GM10248 (cell line): ENCODE measurements at regions not wholly inside any gene's neighbourhood (a gene's known extent, or its start where the extent isn't known, plus 50 kb on each side); places are given as distances from the start of the nearest gene placed in this dataset.
"Not testable (repeated sequence)": the region's sequence is repeated elsewhere in the genome, so short reads cannot be mapped to it uniquely, and the experiment has no call there.

Experiments used
- CTCF ChIA-PET: fragments of 300-600 bp; sonication (Branson Sonifier 250); formaldehyde crosslinking; extraction: SDS; loops from one replicate; lab custom pipeline; 2021; ENCODE audit warnings: antibody characterized with exemption; lab: Yijun Ruan, JAX
- POLR2A ChIA-PET: fragments of 350-650 bp; sonication (Branson Sonifier 250); formaldehyde crosslinking; extraction: SDS; loops from one replicate; lab custom pipeline; 2020; ENCODE audit warnings: antibody characterized with exemption; lab: Yijun Ruan, JAX
- DNase-seq: peaks from one replicate; pipeline ENCODE4 v3.0.0; 2012; ENCODE audit errors: extremely low spot score
- TF ChIP-seq, protein P1 (sequence below): IDR thresholded peaks from 2 replicates; pipeline ENCODE4 v1.5.1; 2012; ENCODE audit warnings: mild to moderate bottlenecking, low read depth; ENCODE audit errors: extremely low read depth, missing control alignments, control extremely low read depth

DNA sequence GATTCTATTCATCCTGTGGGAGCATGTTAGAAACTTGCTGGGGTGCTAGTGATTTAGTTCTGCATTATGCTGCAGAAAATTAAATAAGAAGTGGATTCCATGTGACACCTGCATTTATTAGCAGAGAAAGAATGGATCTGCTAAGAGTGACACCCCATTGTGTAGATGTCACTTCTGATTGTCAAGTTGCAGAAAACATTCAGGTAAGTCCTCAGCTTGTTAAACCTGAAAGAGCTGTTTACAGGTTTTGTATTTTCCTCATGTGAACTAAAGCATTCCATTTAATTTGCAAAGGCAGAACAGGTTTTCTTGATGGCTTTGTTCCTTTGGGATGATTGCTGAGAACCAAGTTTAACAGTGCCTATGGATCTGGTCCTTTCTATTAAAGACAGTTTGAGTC lies 238.7 kb downstream of the ABCC12 start:
- POLR2A ChIA-PET: no interaction called here
- DNase-seq: no peak
- CTCF ChIA-PET: interaction anchor here (0.8 to 1.5 kb wide), 2 partner anchors 12 kb away, joined by 3 to 4 read pairs; no protein-coding TSS in a partner anchor
- TF ChIP-seq, protein P1, sequence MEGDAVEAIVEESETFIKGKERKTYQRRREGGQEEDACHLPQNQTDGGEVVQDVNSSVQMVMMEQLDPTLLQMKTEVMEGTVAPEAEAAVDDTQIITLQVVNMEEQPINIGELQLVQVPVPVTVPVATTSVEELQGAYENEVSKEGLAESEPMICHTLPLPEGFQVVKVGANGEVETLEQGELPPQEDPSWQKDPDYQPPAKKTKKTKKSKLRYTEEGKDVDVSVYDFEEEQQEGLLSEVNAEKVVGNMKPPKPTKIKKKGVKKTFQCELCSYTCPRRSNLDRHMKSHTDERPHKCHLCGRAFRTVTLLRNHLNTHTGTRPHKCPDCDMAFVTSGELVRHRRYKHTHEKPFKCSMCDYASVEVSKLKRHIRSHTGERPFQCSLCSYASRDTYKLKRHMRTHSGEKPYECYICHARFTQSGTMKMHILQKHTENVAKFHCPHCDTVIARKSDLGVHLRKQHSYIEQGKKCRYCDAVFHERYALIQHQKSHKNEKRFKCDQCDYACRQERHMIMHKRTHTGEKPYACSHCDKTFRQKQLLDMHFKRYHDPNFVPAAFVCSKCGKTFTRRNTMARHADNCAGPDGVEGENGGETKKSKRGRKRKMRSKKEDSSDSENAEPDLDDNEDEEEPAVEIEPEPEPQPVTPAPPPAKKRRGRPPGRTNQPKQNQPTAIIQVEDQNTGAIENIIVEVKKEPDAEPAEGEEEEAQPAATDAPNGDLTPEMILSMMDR: no peak

DNA sequence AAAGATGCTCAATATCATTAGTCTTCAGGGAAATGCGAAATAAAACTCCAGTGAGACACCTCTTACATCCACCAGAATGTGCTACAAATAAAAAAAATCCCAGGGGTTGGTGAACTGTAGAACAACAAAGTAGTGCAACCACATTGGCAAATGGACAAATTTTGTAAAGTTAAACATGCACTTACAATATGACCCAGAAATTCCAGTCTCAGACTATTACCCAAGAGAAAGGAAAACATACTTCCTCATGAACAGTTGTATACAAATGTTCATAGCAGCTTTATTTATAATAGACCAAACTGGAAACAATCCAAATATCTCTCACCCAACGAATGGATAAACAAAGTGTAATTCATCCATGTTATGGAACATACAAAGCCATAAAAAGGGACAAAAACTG lies 239.5 kb downstream of the ABCC12 start:
- ChIA-PET POLR2A (no interaction called here), CTCF (no interaction called here)
- TF ChIP-seq, protein P1: no peak
- no peak for DNase-seq

DNA sequence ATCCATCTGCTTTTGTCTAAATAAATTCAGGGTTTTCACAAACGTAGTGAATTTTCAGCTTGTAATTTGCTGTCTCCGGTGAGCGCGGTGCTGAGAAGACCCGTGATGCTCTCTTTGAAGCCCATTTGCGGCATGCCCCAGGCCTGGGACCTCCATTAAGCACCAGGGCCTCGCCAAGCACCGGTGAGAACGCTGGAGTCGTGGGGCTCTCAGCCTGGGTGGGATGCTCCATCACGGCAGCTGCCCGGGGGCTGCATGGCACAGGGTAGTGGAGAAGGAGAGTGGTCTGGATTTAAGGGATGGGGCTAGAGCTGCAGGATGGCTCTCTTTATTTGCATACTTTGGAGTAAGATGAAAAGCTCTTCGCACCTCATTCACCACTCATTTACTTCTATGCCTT lies 248.7 kb downstream of the ABCC12 start:
- no peak for DNase-seq
- POLR2A ChIA-PET: no interaction called here
- CTCF ChIA-PET: no interaction called here
- TF ChIP-seq, protein P1: no peak

DNA sequence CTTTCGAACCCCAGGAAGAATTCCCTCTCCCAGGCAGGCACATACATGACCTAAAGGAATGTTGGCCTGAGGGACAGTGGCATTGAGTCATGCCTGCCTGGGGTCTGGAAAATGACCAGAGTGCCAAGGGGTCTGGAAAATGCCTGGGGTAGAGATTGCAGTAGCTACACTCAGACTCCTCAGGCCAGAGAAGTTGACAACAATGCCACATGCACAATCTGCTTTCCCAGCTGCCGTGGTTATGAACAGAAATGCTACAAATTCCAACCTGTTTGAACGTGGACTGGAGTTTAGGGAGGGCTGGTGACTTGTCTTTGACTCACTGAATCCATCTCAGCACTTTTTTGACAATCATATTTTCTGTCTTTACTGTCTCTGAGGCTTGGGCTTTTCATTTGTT lies 250.0 kb downstream of the ABCC12 start:
- ChIA-PET CTCF (interaction anchor here (0.9 kb wide), 1 partner anchor 12 kb away, joined by 4 read pairs; no protein-coding TSS in a partner anchor), POLR2A (no interaction called here)
- DNase-seq: no peak
- TF ChIP-seq, protein P1: no peak

DNA sequence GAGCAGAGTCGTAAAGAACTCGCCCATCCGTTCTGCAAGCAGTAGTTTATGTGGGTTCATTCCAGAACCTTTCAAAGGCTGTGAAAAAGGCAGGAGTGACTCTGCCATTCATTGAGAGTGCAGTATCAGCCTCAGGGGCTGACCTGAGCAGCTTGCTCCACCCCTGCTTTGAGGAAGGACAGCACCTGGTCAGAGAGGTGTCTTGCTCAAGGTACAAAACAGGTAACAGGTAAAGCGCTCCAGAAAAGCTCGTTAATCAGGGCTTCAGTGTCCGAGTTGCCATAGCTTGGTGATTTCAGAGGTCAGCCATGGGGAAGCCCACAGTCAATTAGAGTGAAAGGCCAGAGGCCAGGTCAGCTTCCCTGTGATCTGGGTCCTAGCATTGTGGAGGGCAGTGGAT lies 251.1 kb downstream of the ABCC12 start:
- POLR2A ChIA-PET: no interaction called here
- CTCF ChIA-PET: no interaction called here
- TF ChIP-seq, protein P1: no peak
- DNase-seq: no peak

DNA sequence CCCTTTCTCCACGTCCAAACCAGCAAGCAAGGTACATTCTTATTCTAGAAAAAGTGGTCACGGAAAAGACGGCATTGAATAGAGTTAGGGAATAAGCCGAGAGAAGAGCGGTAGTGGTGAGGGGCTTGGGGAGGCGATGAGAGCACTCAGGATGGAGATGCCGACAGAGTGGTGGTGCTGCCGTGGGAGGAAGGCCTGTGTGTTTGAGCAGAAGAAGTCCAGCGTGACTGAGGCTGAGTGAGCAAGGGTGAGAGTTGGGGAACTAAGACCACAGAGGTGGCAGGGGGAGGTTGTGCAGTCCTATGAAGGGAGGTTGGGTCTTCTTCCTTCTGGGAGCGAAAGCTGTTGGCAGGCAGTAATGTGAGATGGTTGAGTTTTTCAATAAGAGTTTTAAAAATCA lies 252.3 kb downstream of the ABCC12 start:
- no peak for DNase-seq
- ChIA-PET CTCF (no interaction called here), POLR2A (no interaction called here)
- TF ChIP-seq, protein P1: no peak

DNA sequence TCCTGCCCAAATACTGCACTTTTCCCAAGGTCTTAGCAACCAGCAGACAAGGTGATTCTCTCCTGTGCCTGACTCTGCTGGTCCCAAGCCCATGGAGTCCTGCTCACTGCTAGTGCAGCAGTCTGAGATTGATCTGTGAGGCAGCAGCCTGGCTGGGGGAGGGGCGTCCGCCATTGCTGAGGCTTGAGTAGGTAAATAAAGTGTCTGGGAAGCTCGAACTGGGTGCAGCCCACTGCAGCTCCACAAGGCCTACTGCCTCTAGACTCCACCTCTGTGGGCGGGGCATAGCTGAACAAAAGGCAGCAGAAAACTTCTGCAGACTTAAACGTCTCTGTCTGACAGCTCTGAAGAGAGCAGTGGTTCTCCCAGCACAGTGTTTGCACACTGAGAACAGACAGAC lies 258.7 kb downstream of the ABCC12 start:
- CTCF ChIA-PET, POLR2A ChIA-PET, DNase-seq: not testable (repeated sequence)
